AG10803 (cell line): ENCODE measurements at regions not wholly inside any gene's neighbourhood (a gene's known extent, or its start where the extent isn't known, plus 50 kb on each side); places are given as distances from the start of the nearest gene placed in this dataset.

Experiments used
- DNase-seq: peaks from one replicate; pipeline ENCODE4 v3.0.0; 2010; ENCODE audit warnings: low read depth
- H3K4me3 ChIP-seq: 2 replicates; pipeline ENCODE4 v1.5.1; 2011; ENCODE audit warnings: mild to moderate bottlenecking, low read length, control low read depth
- CTCF ChIP-seq: conservative IDR thresholded peaks from 2 replicates; pipeline ENCODE4 v1.5.1; 2011; ENCODE audit warnings: mild to moderate bottlenecking, low read length, control low read depth, inconsistent platforms

- DNase-seq: peak; percentile 44
- peak; percentile 72 for TF ChIP-seq CTCF
- no peak overlapping the region for H3K4me3 ChIP-seq
These were observed 202.1 kb downstream of the RNF144A start for GRCh38 chr2:7119132-7119835.

GRCh38 chr2:7121851-7122250 lies 204.6 kb downstream of the RNF144A start:
- TF ChIP-seq CTCF: no peak
- no peak overlapping the region for H3K4me3 ChIP-seq
- DNase-seq: no peak

- DNase-seq: no peak
- TF ChIP-seq CTCF: no peak
- no peak overlapping the region for H3K4me3 ChIP-seq
These were observed 209.9 kb downstream of the RNF144A start for GRCh38 chr2:7127156-7127555.

DNA sequence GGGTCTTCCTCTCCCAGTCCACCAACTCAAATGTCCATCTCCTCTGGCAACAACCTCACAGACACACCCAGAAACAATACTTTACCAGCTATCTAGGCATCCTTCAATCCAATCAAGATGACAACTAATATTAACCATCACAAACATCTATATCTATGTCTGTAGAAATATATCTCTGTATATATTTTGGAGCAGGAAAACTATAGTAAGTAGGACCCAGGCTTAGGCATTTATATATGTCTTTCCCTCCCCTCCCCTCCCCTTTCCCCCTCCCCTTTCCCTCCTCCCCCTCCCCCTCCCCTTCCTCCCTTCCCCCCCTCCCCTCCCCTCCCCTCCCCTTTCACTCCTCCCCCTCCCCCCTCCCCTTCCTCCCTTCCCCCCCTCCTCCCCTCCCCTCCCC lies 210.5 kb downstream of the RNF144A start:
- TF ChIP-seq CTCF: no peak
- no peak overlapping the region for H3K4me3 ChIP-seq
- DNase-seq: no peak

- H3K4me3 ChIP-seq: no peak overlapping the region
- DNase-seq: no peak
- TF ChIP-seq CTCF: no peak
These were observed 214.0 kb downstream of the RNF144A start for GRCh38 chr2:7131261-7131660.

GRCh38 chr2:7132753-7133152 lies 215.5 kb downstream of the RNF144A start:
- no peak for DNase-seq
- no peak overlapping the region for H3K4me3 ChIP-seq
- TF ChIP-seq CTCF: no peak

GRCh38 chr2:7133521-7133920 lies 216.3 kb downstream of the RNF144A start:
- 0 out of 2 replicates have a peak, but pooled peaks have one; percentile 8 for TF ChIP-seq CTCF
- H3K4me3 ChIP-seq: no peak overlapping the region
- no peak for DNase-seq
